ENCODE measurements at regions not wholly inside any gene's neighbourhood (a gene's known extent, or its start where the extent isn't known, plus 50 kb on each side); places are given as distances from the start of the nearest gene placed in this dataset.

DNA sequence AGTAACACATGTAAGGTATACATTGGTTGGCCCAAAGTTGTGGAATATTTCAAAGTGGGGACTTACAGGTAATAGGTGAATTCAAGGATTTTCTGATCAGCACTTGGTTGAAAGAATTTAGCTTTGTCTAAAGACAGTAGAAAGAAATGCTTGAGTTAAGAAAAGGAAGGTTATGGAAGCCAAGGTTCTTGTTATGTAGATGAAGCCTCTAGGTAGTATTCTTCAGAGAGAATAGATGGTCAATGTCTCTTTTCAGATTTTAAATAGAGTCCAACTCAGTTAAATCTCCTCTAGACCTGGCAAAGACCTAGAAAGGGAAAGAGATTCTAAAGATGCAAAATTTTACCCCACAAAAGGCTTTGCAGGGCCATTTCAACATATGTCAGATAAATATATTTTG, 157.4 kb downstream of the ANKRD30B start:
- DNase-seq (ENCODE audit: low spot score) = no peak

DNA sequence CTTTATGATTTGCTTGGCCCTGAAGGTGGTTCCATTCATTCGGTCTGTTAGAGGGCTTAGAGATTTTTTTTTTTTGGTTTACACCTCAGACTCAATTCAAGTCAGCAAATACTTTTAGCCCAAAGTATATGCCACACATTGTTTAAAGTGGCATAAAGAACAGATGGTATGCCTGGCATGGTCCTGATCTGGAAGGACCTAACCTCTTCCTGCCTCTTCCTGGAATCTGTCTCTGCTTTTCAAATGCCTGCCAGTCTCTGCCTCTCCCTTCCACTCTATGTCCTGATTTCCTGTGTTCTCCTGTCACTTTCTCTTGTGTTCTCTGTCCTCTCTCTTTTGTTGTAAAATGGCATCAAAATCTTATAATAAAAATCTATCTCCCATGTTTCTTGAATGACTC, 158.0 kb downstream of the ANKRD30B start:
- no peak for DNase-seq (ENCODE audit: low spot score)

- DNase-seq (ENCODE audit: low spot score) = no peak
These were observed 159.4 kb downstream of the ANKRD30B start for GRCh38 chr18:14907420-14907819.

- no peak for DNase-seq (ENCODE audit: low spot score)
These were observed 160.6 kb downstream of the ANKRD30B start for GRCh38 chr18:14908541-14908940.

DNA sequence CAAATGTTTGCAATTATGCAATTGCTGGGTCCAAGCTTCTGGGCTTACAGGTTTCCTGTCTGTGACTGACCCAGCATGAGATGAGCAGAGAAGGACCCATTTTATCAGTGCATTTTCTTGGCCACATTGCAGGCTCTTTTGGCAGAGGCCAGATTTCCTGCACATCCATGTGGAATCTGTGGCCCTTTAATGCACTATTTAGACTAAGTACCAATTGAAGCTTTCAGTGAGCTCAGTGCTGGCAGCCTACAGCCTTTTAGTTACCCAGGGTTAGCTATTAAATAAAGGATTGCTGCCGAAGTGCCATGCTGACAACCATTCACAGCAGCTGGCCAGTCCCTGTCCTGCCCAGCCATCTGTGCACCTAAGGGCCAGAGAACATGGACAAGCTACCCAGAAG, 165.0 kb downstream of the ANKRD30B start:
- DNase-seq (ENCODE audit: low spot score) = no peak

DNA sequence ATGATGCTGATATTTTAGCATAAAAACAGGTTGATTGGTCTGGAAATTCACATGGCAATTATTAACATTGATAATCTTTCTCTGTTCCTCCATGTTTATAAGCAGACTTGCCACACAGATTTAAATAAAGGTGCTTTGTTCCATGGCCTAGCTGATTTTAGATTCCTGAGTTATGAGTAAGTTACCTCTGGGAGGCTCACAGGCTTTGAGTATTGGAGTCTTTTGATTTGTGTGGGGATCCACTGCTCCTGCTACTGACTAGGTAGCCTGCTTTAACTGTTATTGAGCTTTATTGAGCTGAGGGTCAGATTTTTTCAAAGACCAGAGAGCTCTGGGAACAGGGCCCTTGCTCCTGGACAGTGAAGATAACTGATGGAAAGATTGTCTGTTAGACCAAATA, 166.1 kb downstream of the ANKRD30B start:
- DNase-seq (ENCODE audit: low spot score) = no peak

DNA sequence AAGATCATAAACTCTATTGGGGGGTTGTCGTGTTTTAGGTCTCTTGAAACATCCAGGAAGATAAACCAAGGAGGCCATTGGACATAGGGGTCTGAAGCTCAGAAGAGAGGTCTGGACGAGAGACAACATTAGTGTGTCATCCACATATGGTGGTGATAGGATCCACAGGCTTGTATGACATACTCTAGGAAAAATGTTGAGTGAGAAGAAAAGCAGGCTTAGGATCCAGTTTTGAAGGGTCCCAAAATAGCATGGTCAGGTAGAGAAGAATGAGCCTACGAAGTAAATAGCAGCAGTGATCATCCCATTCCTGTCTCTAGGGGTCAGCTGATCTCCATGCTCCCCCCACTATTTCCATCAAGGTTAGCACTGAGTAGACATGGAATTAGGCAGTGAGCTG, 166.8 kb downstream of the ANKRD30B start:
- no peak for DNase-seq (ENCODE audit: low spot score)

GRCh38 chr18:14916181-14916580, 168.2 kb downstream of the ANKRD30B start:
- no peak for DNase-seq (ENCODE audit: low spot score)

DNA sequence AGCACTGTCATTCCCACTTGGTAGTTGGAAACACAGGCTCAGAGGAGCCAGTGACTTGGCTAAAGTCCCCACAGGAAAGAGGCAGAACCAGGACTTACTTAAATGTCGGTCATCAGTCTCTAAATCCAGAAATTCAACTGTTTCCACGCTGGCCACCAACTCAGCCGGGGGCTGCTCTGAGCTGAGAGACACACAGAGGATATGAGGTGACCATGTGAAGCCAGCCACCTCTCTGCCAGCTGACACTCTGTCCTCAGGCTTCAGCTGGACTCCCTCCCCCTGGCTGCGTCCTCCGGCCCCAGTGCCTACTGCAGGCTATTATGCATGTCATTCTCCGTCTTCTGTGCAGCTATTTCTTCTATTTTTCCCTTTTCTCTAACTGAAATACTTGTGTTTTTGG, 168.9 kb downstream of the ANKRD30B start:
- no peak for DNase-seq (ENCODE audit: low spot score)

DNA sequence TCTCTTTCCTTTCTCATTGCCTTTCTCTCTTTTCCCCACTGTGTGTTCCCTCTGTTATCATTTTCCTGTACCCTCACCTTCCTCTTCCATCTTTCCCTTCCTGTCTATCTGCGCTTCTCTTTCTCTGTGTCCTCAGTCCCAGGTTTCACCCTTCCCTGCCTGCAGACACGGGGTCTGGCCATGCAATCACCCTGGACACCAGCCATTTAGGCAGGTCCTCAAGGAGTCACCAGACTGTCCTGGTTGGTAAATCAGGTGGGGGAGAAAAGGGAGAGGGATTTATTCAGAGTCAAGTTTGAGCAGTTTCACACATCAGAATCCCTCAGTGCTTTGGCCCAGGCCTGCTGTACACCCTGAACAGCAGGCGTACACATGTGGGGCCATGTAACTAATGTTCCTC, 169.3 kb downstream of the ANKRD30B start:
- DNase-seq (ENCODE audit: low spot score) = no peak

DNA sequence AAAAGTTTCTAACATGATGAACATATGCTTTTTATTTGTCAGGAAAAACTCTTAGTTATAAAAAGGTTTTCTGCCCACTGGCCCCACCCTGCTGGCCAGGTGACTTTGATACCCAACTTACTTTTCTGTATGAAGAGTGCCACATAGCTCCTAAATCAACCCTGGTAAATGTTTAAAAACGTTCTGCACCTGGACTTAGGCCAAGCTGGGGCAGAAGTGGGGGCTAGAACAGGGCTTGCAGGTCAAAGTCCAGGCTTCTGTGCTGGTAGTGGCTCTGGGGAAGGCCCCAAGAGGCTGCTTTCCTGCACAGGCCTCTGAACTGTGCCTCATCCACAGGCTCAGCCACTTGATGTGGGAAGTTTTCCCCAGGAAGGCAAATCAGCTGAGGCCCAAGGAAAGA, 171.7 kb downstream of the ANKRD30B start:
- DNase-seq (ENCODE audit: low spot score) = no peak

DNA sequence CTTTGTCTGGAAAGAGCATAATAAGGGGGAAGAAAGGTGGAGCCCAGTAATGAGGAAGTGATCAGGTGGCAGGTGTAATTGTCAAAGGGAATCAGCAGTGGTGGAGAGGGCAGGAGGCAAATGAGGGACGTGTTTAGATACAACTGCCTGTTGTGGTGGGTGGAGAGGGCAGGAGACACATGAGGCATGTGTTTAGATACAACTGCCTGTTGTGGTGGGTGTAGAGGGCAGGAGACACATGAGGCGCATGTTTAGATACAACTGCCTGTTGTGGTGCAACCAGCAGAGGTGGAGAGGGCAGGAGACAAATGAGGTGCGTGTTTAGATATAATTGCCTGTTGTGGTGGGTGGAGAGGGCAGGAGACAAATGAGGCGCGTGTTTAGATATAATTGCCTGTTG, 173.1 kb downstream of the ANKRD30B start:
- DNase-seq (ENCODE audit: low spot score) = no peak

- DNase-seq (ENCODE audit: low spot score) = no peak
These were observed 173.6 kb downstream of the ANKRD30B start for GRCh38 chr18:14921547-14921946.

GRCh38 chr18:14922031-14922430, 174.1 kb downstream of the ANKRD30B start:
- DNase-seq (ENCODE audit: low spot score) = no peak

DNA sequence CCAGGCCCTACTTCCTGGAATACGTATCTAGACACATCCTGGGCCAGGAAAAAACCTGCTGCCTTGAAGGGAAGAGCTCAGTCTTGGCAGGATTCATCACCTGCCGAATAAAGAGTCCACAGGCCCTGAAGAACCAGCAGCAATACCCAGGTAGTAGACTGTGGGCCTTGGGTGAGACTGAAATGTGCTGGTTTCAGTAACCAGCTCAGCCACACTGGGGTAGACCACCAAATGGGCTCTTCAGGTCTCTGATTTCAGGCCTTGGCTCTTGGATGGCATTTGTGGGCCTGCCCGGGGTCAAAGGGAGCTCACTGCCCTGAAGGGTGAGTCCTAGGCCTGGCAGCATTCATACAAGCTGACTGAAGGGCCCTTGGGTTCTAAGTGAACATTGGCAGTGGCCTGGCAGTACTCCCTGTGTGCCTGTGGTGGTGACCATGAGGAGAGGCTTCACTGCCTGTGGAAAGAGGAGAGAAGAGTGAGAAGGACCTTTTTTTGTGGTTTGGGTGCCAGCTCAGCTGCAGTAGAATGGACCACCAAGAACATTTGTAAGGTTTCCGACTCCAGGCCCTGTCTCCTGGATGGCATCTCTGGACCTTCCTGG, 175.1 kb downstream of the ANKRD30B start:
- no peak for DNase-seq (ENCODE audit: low spot score)

DNA sequence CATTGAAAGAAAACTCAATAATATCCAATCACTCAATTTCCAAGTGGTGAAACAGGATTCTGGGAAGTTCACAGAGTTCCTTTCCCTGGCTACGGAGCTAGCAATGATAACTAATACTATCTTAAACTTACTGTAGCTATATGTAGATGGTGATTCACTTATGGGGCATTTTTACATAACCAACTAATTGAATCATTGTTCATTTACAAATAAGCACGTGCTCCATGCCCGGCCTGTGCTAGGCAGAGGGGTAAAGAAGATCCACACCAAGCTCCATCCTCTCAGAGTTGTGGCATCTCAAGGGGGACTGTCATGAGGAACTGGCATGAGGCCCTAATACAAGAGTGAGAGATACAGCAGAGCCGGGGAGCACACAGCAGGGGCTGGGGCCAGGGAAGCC, 176.3 kb downstream of the ANKRD30B start:
- no peak for DNase-seq (ENCODE audit: low spot score)

- no peak for DNase-seq (ENCODE audit: low spot score)
These were observed 177.3 kb downstream of the ANKRD30B start for GRCh38 chr18:14925281-14925709.

DNA sequence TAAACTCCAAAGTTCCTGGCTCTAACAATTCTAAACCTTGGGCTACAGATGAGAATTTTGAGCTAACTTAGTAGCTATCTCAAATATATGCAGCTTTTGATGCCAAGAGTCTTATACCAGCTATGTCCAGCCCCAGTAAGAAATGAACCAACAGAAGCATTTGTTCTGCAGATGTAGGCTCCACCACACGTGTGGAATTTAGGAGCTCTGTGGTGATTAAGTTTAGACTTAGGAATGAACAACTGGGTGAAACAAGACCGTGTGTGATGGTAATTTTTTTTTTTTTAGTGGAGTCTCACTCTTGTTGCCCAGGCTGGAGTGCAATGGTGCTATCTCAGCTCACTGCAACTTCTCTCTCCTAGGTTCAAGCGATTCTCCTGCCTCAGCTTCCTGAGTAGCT, 179.7 kb downstream of the ANKRD30B start:
- DNase-seq (ENCODE audit: low spot score) = no peak

DNA sequence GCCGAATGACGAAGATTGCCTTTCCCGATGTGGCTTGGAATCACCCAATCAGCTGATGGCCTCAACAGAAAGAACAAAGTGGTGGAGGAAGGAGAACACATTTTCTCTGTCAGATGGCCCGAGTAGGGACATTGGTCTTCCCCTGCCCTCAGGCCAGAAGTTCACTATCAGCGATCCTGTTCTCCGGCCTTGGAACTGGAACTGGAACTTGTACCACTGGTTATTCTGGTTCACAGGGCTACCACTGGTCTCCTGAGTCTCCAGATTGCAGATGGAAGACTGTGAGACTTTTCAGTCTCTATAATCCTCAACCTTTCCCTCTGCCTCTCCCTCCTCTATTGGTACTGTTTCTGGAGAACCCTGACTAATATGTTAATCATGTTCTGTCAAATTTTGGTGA, 180.4 kb downstream of the ANKRD30B start:
- DNase-seq (ENCODE audit: low spot score) = no peak

DNA sequence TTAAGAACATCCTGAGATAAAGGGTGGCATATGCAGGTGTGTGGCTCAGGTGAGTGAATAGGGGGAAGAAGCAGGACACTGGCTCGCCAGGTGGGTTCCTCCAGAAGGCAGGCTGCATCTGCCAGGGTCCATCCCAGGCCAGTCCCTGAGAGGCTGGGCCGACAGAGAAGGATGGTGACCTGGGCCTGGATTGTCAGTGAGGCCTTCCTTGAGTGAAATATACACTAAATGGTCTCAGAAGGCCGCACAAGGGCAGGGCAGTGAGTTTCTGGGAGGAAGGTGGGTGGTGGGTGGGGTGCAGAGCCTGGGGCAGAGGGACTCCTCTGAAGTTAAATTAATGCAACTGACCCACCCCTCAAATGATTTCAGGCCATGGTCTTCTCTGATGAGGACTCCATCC, 182.1 kb downstream of the ANKRD30B start:
- no peak for DNase-seq (ENCODE audit: low spot score)

- DNase-seq (ENCODE audit: low spot score) = no peak
These were observed 182.6 kb downstream of the ANKRD30B start for GRCh38 chr18:14930576-14930975.

DNA sequence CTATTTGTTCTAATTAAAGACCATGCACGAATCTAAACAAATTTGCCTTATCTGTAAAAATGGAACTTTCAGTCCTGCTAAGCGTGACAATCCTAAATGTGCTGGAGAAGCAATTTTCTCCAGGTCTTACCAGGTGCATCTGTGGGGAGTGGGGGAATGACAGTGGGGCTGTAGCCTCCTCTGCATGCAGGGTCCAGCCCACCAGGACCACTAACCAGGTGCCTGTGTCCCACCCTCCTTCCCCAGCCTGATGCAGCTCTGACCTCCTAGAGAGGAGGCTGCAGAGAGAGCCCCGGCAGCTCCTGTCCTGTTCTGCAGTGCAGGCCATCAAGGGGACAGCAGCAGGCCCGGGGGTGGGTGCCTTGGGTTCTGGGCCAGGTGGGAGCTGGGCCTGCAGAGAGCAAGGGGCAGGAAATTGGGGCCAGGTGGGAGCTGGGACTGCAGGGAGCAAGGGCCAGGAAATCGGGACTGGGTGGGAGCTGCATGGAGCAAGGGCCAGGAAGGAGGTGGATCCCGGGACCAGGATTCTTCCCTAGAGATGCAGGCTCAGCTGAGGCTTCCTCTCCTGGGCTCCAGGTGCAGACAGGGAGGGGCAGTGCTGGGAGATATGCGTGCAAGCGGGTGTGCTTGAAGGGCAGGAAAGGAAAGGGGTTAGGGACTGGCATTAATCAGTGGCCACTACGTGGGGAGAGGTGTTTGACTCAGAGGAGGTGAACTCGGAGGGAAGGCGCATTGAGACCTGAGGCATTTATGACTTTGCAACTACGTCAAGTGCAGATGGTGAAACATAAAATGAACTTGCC, 185.3 kb downstream of the ANKRD30B start:
- no peak for DNase-seq (ENCODE audit: low spot score)

DNA sequence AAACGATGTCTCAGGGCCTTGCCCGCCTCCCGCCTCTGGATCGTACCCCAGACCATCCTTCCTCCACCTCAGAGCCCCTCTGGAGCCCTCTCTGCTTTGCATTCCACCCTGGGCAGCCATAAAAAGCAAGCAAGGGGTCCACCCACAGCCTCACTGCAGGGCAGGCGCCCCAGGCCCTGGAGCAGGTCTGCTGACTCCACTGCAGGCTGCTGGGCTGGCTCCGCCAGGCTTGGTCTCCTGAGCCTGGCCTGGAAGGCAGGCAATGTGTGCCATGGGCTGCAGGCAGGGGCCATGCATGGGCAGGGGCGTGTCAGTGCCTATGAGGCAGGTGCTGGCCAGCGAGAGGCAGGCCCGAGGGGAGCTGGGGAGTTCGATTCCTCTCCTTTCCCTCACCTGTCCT, 186.0 kb downstream of the ANKRD30B start:
- DNase-seq (ENCODE audit: low spot score) = no peak

DNA sequence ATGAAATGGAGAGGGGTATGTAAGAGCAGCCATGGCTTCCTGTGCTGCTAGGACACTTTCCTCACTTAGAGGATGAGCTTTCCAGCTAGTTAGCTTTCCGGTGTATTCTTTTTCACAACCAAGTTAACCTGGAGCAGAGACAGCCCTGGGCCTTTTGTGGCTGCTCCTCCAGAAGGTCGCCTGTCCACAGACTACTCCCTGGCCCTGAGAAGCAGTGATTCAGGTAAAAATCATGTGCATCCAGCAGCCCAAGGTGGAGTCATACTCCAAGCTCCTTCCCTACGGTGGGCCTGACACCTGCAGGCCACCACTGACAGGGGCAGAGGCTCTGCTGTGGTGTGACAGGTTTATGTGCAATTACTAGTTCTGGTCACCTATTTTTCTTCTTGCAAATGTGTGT, 187.2 kb downstream of the ANKRD30B start:
- no peak for DNase-seq (ENCODE audit: low spot score)
